Motor neuron (in vitro differentiated cells): ENCODE measurements at regions not wholly inside any gene's neighbourhood (a gene's known extent, or its start where the extent isn't known, plus 50 kb on each side); places are given as distances from the start of the nearest gene placed in this dataset.
A peak's percentile ranks its signal among the peaks of the same experiment; 100 is the strongest.

Experiments used
- ATAC-seq, 8 experiments: fragments of 200-7000 bp; cut with Tn5 transposase; replicated peaks in 6 of 8; 2 replicates each; pipeline ENCODE4 v1.8.0; 2021; ENCODE audit warnings: mild to moderate bottlenecking in 8 of 8, moderate library complexity in 8 of 8
- H3K27ac ChIP-seq, 2 donors: fragments of 250-450 bp; sonication (Bioruptor Pico); 2 replicates each; pipeline ENCODE4 v1.9.0; 2021; ENCODE audit warnings: antibody characterized with exemption in 2 of 2, mild to moderate bottlenecking in 2 of 2, moderate library complexity in 1 of 2
- H3K4me1 ChIP-seq, 2 donors: fragments of 250-450 bp; sonication (Bioruptor Pico); replicated peaks in 1 of 2; 2 replicates each; pipeline ENCODE4 v1.6.1; 2021; ENCODE audit warnings: antibody characterized with exemption in 2 of 2, mild to moderate bottlenecking in 2 of 2, moderate library complexity in 1 of 2
- H3K4me3 ChIP-seq, 5 donors: fragments of 250-450 bp; sonication (Bioruptor Pico); 2 replicates each; pipeline ENCODE4 v1.9.0; 2021; ENCODE audit warnings: antibody characterized with exemption in 5 of 5, mild to moderate bottlenecking in 5 of 5, moderate library complexity in 4 of 5
- WGBS, 10 experiments: fragments of 450-650 bp; shearing (Covaris generic); methylation state at CpG; one replicate each; pipeline ENCODE4 v1.0.0; 2022; 5-methylcytosine and 5-hydroxymethylcytosine counted together
- in situ Hi-C, 9 experiments: fragments of 400-800 bp; cut with MboI; loops; one replicate each; pipeline ENCODE4 v1.15.0; 2021; ENCODE audit warnings: low sequenced_read_pairs in 9 of 9, low pct_unique_long_range_greater_than_20kb in 2 of 9; ENCODE audit not compliant: unreplicated experiment in 9 of 9

GRCh38 chr2:64860276-64860885 lies 128.8 kb upstream of the SLC1A4 start:
- in situ Hi-C loops: loop anchor here (25.0 kb wide), 5 partner anchors 98 to 523 kb away; no protein-coding TSS in a partner anchor
- 69 to 100% (median 93%) methylated on average over 2 to 7 of the region's 12 CpGs; no CpG with 5 or more reads in 2 of the 10 experiments for WGBS, 10 experiments
- ATAC-seq: no peak
- H3K4me3 ChIP-seq: no peak overlapping the region
- H3K27ac ChIP-seq: no peak overlapping the region
- H3K4me1 ChIP-seq: peaks cover 34 to 37% of the 10 kb centered on the region in 2 donors

- WGBS, 10 experiments: 50 to 100% (median 100%) methylated on average over 1 of the region's 1 CpG; no CpG with 5 or more reads in 5 of the 10 experiments
- peaks cover 34 to 40% of the 10 kb centered on the region in 2 donors for H3K4me1 ChIP-seq
- H3K4me3 ChIP-seq: no peak overlapping the region
- H3K27ac ChIP-seq: no peak overlapping the region
- no peak for ATAC-seq
- in situ Hi-C loops: loop anchor here (25.0 kb wide), 5 partner anchors 99 to 524 kb away; no protein-coding TSS in a partner anchor
Measured at GRCh38 chr2:64860936-64861335, 128.3 kb upstream of the SLC1A4 start.

- ATAC-seq: no peak
Measured at GRCh38 chr2:64861452-64862397, 127.5 kb upstream of the SLC1A4 start.

GRCh38 chr2:64862623-64863022 lies 126.6 kb upstream of the SLC1A4 start:
- H3K4me3 ChIP-seq: no peak overlapping the region
- 67 to 100% (median 90%) methylated on average over 1 of the region's 1 CpG; no CpG with 5 or more reads in 4 of the 10 experiments for WGBS, 10 experiments
- ATAC-seq: no peak
- H3K27ac ChIP-seq: no peak overlapping the region
- in situ Hi-C loops: loop anchor here (25.0 kb wide), 5 partner anchors 100 to 525 kb away; no protein-coding TSS in a partner anchor
- H3K4me1 ChIP-seq: peaks cover 30 to 35% of the 10 kb centered on the region in 2 donors

More at GRCh38 chr2:64861452-64862397, 127.5 kb upstream of the SLC1A4 start:
- 81 to 100% (median 95%) methylated on average over 1 to 7 of the region's 7 CpGs; no CpG with 5 or more reads in 1 of the 10 experiments for WGBS, 10 experiments
- Histone ChIP-seq H3K4me1 (peaks cover 34 to 40% of the 10 kb centered on the region in 2 donors), H3K27ac (no peak overlapping the region), H3K4me3 (no peak overlapping the region)
- in situ Hi-C loops: loop anchor here (25.0 kb wide), 5 partner anchors 99 to 524 kb away; no protein-coding TSS in a partner anchor

- H3K27ac ChIP-seq: no peak overlapping the region
- in situ Hi-C loops: loop anchor here (25.0 kb wide), 5 partner anchors 101 to 526 kb away; no protein-coding TSS in a partner anchor
- 60 to 100% (median 86%) methylated on average over 1 to 4 of the region's 4 CpGs; no CpG with 5 or more reads in 3 of the 10 experiments for WGBS, 10 experiments
- peaks cover 24 to 28% of the 10 kb centered on the region in 2 donors for H3K4me1 ChIP-seq
- H3K4me3 ChIP-seq: no peak overlapping the region
- ATAC-seq: no peak
Measured at GRCh38 chr2:64863097-64863820, 125.9 kb upstream of the SLC1A4 start.

- peaks cover 5 to 12% of the 10 kb centered on the region in 2 donors for H3K4me1 ChIP-seq
- peak overlapping the region; percentile 35 to 47 (median 39) for H3K4me3 ChIP-seq
- WGBS, 10 experiments: 0 to 1% (median 0%) methylated on average over 3 to 15 of the region's 67 CpGs; no CpG with 5 or more reads in 7 of the 10 experiments
- ATAC-seq: peak; percentile 69 to 98 (median 78)
- H3K27ac ChIP-seq: peak overlapping the region; percentile 82 to 85
- in situ Hi-C loops: loop anchor here (25.0 kb wide), 5 partner anchors 103 to 528 kb away; no protein-coding TSS in a partner anchor
Measured at GRCh38 chr2:64865073-64865830, 123.9 kb upstream of the SLC1A4 start.

GRCh38 chr2:64865831-64866345 lies 123.3 kb upstream of the SLC1A4 start:
- ATAC-seq: no peak
- in situ Hi-C loops: loop anchor here (25.0 kb wide), 5 partner anchors 104 to 529 kb away; no protein-coding TSS in a partner anchor
- Histone ChIP-seq H3K27ac (no peak overlapping the region), H3K4me3 (peak overlapping the region in 2 of 5 donors; percentile 40 to 47), H3K4me1 (peaks cover 5 to 12% of the 10 kb centered on the region in 2 donors)
- WGBS, 10 experiments: 0 to 100% (median 81%) methylated on average over 1 to 7 of the region's 10 CpGs; no CpG with 5 or more reads in 1 of the 10 experiments

GRCh38 chr2:64866797-64867196 lies 122.4 kb upstream of the SLC1A4 start:
- 16 to 100% (median 67%) methylated on average over 1 to 6 of the region's 8 CpGs; no CpG with 5 or more reads in 1 of the 10 experiments for WGBS, 10 experiments
- peak in 1 of 8 experiments; percentile 54 for ATAC-seq
- in situ Hi-C loops: loop anchor here (25.0 kb wide), 5 partner anchors 104 to 529 kb away; no protein-coding TSS in a partner anchor
- Histone ChIP-seq H3K4me3 (no peak overlapping the region), H3K4me1 (peaks cover 5 to 12% of the 10 kb centered on the region in 2 donors), H3K27ac (no peak overlapping the region)

- in situ Hi-C loops: loop anchor here (25.0 kb wide), 5 partner anchors 105 to 530 kb away; no protein-coding TSS in a partner anchor
- Histone ChIP-seq H3K27ac (no peak overlapping the region), H3K4me1 (peaks cover 5 to 12% of the 10 kb centered on the region in 2 donors), H3K4me3 (no peak overlapping the region)
- 60 to 100% (median 84%) methylated on average over 1 to 5 of the region's 9 CpGs; no CpG with 5 or more reads in 1 of the 10 experiments for WGBS, 10 experiments
- no peak for ATAC-seq
Measured at GRCh38 chr2:64867253-64867996, 121.8 kb upstream of the SLC1A4 start.

- ATAC-seq: no peak
- 79 to 100% (median 85%) methylated on average over 1 to 6 of the region's 10 CpGs; no CpG with 5 or more reads in 5 of the 10 experiments for WGBS, 10 experiments
- in situ Hi-C loops: loop anchor here (25.0 kb wide), 5 partner anchors 107 to 532 kb away; no protein-coding TSS in a partner anchor
- no peak overlapping the region for H3K4me3 ChIP-seq
- peaks cover 3 to 11% of the 10 kb centered on the region in 2 donors for H3K4me1 ChIP-seq
- H3K27ac ChIP-seq: no peak overlapping the region
Measured at GRCh38 chr2:64869126-64869525, 120.1 kb upstream of the SLC1A4 start.
